ENCODE measurements at regions not wholly inside any gene's neighbourhood (a gene's known extent, or its start where the extent isn't known, plus 50 kb on each side); places are given as distances from the start of the nearest gene placed in this dataset.

DNA sequence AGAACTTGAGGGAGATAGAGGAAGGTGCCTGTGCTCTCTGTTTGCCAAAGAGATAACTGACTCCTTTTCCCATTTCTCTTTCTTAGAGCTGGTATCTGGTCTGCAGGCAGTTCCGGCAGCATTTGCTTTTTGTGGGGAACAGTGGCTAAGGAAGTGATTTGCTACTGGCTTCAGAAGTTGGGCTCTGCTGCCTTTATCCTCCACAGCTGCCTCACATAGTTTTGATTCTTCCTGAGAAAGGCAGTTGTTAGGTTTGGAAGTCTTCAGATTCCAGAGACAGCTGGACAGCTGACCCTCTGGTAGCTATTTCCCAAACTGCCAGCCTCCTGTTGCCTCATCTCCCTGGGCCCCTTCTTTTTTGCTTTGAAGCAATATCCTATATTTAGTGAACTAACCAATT is 62.6 kb upstream of the MACF1 start:
- no peak for DNase-seq

DNA sequence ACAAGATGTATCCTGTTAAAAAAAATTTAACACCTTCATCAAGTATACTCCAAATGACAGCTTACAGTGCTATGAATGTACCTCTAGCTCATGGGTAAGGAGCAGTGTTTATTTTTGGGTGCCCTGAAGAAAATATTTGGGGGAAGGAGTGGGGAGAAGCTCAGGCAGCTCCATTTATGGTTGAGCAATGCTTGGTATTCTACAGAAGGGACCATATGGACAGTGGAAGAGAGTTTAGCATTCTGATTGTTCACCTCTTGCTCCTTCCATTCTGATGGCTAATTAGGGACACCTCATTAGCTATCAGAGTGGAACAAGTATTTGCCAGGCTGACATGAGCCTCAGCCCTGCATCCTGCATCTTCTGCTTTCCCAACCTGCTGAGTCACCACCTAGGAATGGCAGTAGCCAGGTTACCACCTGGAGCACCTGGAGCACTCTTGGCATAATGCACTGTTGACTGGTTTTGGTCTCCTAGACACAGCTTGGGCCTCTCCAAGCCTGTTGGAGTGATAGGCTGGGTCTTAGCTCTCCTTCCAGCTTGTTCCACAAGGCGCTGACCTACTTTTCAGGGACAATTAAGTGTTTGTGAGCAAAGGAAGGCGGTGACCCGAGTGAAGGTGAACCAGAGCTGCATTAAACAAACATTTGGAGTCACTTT is 62.0 kb upstream of the MACF1 start:
- no peak for DNase-seq

DNA sequence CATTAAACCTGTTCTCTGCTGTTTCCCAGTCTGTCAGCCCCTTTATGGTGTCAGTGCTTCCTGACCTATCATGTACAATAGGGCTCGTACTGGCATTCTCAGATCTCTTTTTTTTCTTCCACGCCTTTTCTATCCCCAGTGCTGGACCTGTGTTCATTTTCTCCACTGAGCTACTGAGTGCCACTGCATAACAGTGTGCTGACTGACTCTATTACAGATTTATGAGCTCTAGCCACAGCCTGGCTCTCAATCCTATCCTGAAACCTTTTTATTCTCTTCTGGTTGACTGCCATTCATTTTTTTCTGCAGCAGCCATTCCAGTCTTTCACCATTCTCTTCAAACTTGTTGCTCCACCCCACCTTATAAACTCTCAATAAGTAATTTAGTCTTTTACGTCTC is 59.6 kb upstream of the MACF1 start:
- no peak for DNase-seq

DNA sequence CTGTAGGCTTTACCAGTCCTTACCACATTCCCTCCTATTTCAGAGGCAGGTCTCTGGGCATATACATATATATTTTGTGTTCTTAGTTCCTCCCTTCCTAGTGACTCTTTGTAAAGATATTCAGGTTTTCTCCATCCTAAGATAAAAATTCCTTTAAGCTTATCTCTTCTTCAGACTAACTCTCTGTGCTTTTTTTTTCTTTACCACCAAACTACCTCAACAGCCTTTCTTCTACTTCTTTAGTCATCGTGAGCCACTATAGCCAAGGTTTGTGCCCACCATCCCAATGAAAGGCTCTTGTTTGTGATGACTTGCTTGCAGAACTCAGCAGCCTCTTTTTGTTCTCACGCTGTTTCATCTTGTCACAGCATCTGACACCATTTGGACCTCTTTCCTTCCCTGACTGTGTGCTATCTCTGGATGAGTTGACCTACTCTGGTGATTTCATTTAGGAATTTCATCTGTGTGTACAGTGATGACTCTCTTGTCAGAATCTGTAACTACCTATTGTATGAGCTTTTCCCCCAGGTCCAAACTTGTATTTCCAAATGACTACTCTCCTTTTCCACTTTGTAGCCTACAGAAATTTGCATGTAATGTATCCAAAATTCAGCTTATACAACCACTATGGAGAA is 59.0 kb upstream of the MACF1 start:
- DNase-seq, result no peak

DNA sequence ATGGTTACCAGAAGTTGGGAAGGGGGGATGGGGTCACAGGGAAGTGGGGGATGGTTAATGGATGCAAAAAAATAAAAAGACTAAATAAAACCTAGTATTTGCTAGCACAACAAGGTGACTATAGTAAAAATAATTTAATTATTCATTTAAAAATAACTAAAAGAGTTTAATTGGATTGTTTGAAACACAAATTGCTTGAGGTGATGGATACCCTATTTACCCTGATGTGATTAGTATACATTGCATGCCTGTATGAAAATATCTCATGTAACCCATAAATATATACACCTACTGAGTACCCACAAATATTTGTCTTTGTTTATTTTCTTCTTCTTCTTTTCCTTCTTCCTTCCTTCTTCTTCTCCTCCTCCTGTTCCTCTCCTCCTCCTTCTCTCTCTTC is 57.8 kb upstream of the MACF1 start:
- no peak for DNase-seq

DNA sequence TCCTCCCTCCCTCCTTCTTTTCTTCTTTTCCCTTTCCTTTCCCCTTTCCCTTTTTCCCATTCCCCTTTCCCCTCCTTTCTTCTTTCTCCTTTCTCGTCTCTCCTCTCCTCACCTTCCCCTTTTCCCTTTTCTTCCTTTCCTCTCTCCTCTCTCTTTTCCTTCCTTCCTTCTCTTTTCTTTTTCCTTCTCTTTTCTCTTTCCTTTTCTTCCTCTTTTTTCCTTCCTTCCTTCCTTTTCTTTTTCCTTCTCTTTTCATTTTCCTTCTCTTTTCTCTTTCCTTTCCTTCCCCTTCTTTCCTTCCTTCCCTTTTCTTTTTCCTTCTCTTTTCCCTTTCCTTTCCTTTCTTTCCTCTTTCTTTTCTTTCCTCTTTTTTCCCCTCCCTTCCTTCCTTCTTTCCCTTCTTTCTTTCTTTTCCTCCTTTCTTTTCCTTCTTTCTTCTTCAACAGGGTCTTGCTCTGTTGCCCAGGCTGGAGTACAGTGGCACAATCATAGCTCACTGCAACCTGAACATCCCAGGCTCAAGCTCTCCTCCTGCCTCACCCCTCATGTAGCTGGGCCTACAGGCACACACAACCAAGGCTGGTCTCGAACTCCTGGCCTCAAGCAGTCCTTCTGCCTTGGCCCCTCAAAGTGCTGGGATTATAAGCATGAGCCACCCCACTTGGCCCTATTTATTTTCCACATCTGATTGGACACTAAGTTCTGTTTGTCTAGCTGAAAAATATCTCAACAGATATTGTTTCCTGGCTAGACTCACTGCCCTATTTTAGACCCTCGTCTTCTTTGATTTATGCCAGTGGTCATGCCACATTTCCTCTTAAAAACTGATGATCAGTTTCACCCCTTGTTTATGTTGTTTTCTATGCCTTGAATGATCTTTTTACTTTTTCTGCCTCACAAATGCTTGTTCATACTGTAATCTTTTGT is 57.1 kb upstream of the MACF1 start:
- no peak for DNase-seq

DNA sequence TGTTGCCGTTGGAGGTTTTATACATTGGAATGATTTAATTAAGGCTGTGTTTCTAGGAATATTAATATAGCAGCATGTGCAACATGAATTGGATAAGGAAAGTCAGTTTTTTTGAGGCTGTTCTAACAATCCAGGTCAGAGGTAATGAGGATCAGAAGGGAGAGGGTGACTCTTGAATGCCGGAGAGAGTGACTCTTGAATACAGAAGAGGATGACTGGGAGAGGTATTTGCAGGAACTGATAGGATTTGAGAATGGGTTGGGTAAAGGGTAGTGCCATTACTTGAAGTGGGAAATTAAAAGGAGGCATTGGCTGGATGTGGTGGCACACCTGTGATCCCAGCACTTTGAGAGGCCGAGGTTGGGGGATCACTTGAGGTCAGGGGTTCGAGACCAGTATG is 55.6 kb upstream of the MACF1 start:
- no peak for DNase-seq

DNA sequence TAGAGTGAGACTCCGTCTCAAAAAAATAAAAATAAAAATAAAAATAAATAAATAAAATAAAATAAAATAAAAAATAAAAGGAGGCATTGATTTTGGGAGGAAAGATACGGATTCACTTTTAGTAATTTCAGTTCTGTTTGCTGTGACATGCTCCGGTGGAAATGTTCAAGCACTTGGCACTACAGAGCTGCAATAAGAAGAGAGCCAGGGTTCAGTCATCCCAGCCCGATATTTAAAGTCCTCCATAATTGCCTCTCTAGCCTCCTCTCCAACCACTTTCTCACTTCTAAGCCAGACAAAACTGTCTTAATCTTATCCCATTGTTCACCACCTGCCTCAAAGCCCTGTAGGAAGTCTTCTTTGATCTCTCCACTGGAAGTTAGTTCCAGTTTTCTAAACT is 55.0 kb upstream of the MACF1 start:
- DNase-seq, result no peak

DNA sequence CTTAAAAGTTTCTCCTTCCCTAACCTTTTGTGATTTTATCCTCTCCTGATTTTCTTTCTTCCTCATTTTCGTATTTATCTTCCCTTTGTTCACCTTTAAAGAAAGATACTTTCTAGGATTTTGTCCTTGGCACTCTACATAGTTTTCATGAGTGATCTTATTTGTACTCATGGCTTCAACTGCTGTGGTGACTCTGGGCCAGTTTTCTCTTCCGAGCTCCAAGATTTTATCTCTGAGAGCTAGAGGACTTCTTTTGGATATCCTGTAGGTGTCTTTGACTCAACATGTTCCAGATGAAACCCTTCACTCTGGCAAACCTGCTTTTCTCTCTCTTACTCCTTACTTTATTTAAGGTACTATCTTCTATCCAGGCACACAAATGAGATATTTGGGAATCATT is 53.7 kb upstream of the MACF1 start:
- DNase-seq, result no peak

DNA sequence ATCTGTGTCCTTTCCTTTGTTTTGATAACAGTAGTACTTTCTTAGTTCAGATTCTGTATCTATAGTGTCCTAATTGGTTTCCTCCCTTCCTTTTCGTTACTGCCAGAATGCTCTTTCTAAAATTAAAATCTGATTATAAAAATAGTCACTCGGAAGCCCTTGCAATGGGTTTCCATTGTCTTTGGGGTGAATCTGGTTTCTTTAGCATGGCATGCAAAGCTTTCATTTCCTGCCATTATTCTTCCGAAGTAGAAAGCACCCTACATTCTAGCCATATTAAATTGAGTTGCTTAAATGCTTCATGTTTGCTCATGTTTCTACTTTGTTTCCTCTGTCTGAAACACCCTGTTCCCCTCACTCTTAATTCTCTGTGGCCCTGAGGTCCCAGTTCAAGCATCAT is 53.2 kb upstream of the MACF1 start:
- no peak for DNase-seq

DNA sequence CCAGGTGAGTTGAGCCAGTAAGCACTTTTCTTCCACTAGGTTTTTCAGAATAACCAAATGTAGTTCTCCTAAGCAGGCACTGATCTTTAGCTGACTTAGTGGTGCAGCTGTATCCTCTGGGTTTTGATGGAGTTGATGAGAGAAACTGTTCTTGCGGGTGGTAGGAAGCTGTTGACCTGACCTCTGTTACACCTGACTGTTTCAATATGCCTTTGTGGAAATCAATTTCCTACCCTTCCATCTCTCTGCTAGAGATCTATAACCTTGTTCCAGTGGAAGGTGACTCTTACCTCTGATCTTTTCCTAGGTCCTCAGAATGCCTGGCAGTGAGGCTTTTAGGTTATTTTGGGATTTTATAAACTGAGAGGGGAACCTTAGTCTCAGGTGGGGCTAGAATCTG is 51.6 kb upstream of the MACF1 start:
- no peak for DNase-seq

DNA sequence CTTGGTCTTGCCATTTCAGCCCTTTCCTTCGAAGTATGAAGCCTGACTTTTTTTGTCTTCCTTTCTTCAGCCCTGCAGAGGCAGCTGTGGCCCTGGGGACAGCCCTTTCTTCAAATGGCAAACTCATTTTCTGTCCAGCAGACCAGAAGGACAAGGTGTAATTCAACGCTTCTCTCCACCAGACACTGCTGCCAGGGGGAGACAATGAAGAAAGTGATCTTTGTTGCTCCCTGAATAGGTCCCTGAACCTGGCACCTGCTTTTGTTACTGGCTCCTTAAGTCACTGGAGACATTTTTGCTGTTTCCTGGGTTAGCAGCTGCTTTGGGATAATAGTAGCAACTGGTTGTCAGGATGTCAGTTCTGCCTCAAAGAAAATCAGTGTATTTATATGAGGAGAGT is 50.8 kb upstream of the MACF1 start:
- DNase-seq, result no peak

DNA sequence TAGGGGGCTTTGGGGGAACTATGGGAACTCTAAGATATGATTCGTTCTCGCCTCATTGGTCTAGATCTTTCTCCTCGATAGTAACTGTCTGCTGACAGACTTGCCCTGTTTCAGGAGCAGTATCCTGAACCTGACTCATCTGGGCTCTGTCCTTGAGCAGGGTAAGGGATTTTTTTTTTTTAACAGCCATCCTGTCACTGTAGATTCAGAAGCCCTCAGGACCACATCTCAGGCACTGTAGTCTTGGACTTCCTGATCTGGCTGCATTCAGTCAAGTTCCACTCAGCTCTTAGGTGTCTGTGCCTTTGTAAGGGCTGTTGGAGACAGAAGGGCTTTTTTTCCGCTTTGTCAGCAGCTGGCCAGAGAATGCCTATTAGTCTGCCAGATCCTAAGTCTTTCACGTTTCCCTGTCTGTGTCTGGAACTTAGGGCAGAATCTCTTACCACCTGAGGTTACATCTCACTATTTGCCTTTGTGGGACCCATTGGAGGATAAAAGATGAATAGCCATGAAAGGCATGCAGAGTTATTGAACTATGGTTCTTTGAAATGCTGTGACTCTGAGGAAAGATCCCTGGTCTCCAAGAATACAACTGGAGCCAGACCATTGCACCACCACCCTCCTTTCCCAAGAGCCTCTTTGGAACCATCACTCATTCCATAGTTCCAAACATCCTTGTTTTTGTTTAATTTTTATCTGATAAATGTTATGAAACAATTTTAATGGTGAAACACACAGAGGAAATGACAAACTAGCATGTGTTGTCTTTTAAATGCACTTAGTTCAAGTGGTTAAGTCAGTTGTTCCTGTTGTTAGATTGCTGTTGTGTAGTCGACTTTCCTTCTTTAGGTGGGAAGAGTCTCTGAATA is 49.7 kb upstream of the MACF1 start:
- no peak for DNase-seq
